Mesothelial cell of epicardium (in vitro differentiated cells): ENCODE measurements at regions not wholly inside any gene's neighbourhood (a gene's known extent, or its start where the extent isn't known, plus 50 kb on each side); places are given as distances from the start of the nearest gene placed in this dataset.

ENCODE experiments used
- DNase-seq, 2 experiments: peaks; one replicate each; pipeline ENCODE4 v3.0.0; 2021; ENCODE audit warnings: low spot score in 2 of 2; ENCODE audit not compliant: unreplicated experiment in 2 of 2
- H3K27ac Mint-ChIP-seq: 2 replicates; pipeline ENCODE4 v1.8.0; 2021; ENCODE audit warnings: mixed read lengths
- H3K27me3 Mint-ChIP-seq: 2 replicates; pipeline ENCODE4 v1.8.0; 2021; ENCODE audit warnings: low read depth, mixed read lengths
- H3K36me3 Mint-ChIP-seq: 2 replicates; pipeline ENCODE4 v1.8.0; 2021; ENCODE audit warnings: mixed read lengths
- H3K4me1 Mint-ChIP-seq: 2 replicates; pipeline ENCODE4 v1.8.0; 2021; ENCODE audit warnings: mixed read lengths
- H3K4me3 Mint-ChIP-seq: 2 replicates; pipeline ENCODE4 v1.8.0; 2021; ENCODE audit warnings: mild to moderate bottlenecking, moderate library complexity, mixed read lengths
- H3K9me3 Mint-ChIP-seq: 2 replicates; pipeline ENCODE4 v1.8.0; 2021; ENCODE audit warnings: mixed read lengths
- TF ChIP-seq, protein P1 (sequence below): fragments of 200-600 bp; sonication (generic); IDR thresholded peaks from one replicate; pipeline ENCODE4 v1.5.0; 2021; ENCODE audit warnings: antibody characterized with exemption; ENCODE audit not compliant: unreplicated experiment

DNA sequence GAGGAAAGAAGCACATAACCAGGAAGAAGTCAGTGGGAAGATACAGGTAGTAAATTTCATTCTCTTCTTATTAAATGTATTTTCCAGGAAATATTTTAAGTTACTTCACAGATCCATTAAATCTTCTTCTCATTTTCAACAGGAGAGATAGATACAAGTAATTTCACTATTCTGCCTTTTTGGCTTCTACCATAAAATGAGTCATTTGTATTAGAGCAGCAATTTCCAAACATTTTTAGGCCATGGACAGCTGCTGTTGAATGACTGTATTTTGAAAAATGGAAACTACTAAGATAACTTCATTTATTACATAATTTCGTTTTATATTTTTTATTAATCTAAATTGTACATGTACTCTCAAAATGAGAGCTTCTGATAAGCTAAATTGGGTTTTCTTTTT is 809.6 kb upstream of the API5 start:
- TF ChIP-seq, protein P1, sequence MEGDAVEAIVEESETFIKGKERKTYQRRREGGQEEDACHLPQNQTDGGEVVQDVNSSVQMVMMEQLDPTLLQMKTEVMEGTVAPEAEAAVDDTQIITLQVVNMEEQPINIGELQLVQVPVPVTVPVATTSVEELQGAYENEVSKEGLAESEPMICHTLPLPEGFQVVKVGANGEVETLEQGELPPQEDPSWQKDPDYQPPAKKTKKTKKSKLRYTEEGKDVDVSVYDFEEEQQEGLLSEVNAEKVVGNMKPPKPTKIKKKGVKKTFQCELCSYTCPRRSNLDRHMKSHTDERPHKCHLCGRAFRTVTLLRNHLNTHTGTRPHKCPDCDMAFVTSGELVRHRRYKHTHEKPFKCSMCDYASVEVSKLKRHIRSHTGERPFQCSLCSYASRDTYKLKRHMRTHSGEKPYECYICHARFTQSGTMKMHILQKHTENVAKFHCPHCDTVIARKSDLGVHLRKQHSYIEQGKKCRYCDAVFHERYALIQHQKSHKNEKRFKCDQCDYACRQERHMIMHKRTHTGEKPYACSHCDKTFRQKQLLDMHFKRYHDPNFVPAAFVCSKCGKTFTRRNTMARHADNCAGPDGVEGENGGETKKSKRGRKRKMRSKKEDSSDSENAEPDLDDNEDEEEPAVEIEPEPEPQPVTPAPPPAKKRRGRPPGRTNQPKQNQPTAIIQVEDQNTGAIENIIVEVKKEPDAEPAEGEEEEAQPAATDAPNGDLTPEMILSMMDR: no peak
- H3K4me3 Mint-ChIP-seq: no peak overlapping the region
- no peaks in the 10 kb centered on the region for H3K4me1 Mint-ChIP-seq
- no peak overlapping the region for H3K27ac Mint-ChIP-seq
- no peak for DNase-seq
- no peaks in the 10 kb centered on the region for H3K27me3 Mint-ChIP-seq
- H3K36me3 Mint-ChIP-seq: no peaks in the 10 kb centered on the region
- H3K9me3 Mint-ChIP-seq: peaks cover 10% of the 10 kb centered on the region

DNA sequence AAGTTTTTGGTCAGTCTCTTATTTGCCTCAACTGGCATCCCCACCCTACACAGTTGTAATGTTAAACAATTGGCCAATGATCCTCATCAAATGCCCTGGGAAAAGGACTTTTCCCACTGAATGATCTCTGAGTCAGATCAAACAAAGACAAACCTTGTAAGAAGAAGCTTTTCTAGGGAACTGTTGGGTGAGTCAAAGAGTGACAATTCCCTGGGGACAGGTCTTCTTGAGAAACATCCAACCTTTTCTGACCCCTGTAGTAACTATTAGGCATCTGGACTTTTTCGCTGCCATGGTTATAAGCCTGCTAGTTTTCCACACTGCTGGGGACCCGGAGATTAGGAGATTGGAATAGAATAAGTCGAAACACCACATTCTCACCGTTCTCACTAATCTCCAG is 789.8 kb upstream of the API5 start:
- H3K27ac Mint-ChIP-seq: no peak overlapping the region
- TF ChIP-seq, protein P1: no peak
- peaks cover 3% of the 10 kb centered on the region for H3K4me1 Mint-ChIP-seq
- peaks cover 3% of the 10 kb centered on the region for H3K27me3 Mint-ChIP-seq
- no peaks in the 10 kb centered on the region for H3K36me3 Mint-ChIP-seq
- H3K9me3 Mint-ChIP-seq: peaks cover 7% of the 10 kb centered on the region
- no peak for DNase-seq
- H3K4me3 Mint-ChIP-seq: no peak overlapping the region

DNA sequence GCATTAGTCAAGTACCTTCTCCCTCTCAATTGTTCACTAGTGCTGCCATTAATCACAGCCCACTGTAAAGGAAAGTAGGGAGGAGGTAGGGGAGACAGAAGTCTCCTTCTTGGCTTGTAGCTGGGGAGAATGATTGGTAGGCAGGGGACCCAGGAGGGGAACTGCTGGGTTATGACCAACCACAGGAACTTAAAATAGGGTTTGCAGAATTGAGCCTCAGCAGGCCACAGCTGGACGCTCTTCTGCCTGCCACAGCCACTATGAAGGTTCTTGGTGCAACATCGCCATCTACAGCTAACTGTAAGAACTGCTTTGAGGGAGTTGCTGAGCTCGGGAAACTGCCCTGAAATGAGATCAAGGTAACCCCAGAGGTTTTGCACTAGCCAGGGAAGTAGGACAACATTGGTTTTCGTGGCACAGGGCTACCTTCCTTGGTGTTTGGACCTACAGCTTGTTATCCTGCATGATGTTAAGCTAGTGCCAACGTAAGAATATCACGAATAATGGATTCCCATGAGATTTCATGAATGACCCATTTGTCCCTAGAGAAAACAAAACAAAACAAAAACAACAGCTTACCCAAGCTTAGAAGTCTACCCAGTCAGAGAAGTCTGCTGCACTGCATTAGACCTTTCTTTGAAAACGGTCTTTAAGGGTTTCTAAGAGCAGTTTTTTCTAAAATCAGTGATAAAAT is 787.1 kb upstream of the API5 start:
- DNase-seq: peak; percentile 22 to 75
- H3K4me3 Mint-ChIP-seq: no peak overlapping the region
- no peaks in the 10 kb centered on the region for H3K36me3 Mint-ChIP-seq
- TF ChIP-seq, protein P1: peak; percentile 74
- peaks cover 8% of the 10 kb centered on the region for H3K4me1 Mint-ChIP-seq
- no peak overlapping the region for H3K27ac Mint-ChIP-seq
- H3K9me3 Mint-ChIP-seq: no peaks in the 10 kb centered on the region
- peaks cover 3% of the 10 kb centered on the region for H3K27me3 Mint-ChIP-seq

DNA sequence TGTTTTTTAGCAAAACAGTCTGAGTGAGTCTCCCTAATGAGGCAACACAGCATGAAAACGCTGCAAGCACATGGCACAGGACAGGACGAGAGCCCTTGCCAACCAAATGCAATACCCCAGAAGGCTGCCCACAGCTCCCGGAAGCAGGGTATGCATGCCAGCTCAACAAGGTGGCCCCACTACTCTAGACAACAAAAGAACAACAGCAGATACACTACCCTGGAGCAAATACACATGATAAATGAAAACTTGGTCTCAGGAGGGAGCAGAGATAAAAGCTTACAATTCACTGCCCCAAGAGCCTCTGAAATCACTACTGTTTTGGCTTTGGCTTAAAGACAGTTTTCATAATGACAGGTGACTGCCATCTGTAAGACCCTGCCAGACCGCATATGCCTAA is 785.4 kb upstream of the API5 start:
- DNase-seq: no peak
- H3K27ac Mint-ChIP-seq: no peak overlapping the region
- no peaks in the 10 kb centered on the region for H3K36me3 Mint-ChIP-seq
- TF ChIP-seq, protein P1: no peak
- no peaks in the 10 kb centered on the region for H3K9me3 Mint-ChIP-seq
- no peak overlapping the region for H3K4me3 Mint-ChIP-seq
- peaks cover 3% of the 10 kb centered on the region for H3K27me3 Mint-ChIP-seq
- peaks cover 8% of the 10 kb centered on the region for H3K4me1 Mint-ChIP-seq

DNA sequence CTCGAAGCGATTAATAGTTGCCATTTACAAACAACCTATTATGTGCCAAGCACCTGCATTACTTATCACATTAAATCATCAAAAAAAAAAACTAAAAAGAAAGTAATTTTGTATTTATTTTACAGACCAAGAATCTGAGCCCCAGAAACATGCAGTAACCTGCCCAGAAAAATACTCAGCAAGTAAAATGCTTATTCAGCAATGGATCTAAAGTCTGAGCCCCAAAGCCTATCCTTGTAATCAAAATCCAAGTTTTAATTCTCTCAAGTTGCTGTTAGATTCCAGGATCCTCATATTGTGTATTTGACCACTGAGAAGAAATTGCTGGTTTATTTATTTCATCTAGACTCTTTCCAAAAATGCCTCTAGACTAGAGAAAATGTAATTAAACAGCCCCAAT is 783.3 kb upstream of the API5 start:
- Mint-ChIP-seq H3K4me3 (no peak overlapping the region), H3K27ac (no peak overlapping the region), H3K27me3 (no peaks in the 10 kb centered on the region), H3K36me3 (no peaks in the 10 kb centered on the region), H3K4me1 (peaks cover 8% of the 10 kb centered on the region), H3K9me3 (no peaks in the 10 kb centered on the region)
- no peak for DNase-seq
- TF ChIP-seq, protein P1: no peak
